Activated B cell treated with CpG ODN at 0.5 μM for 24 hours (primary cell): ENCODE measurements at regions not wholly inside any gene's neighbourhood (a gene's known extent, or its start where the extent isn't known, plus 50 kb on each side); places are given as distances from the start of the nearest gene placed in this dataset.

Experiments
- ATAC-seq: fragments of 200-7000 bp; cut with Tn5 transposase; one replicate; pipeline ENCODE4 v1.10.0; 2021; ENCODE audit warnings: low read depth, mild to moderate bottlenecking, moderate library complexity
- CTCF ChIA-PET: fragments of 350-600 bp; sonication (Branson Sonifier 250); formaldehyde crosslinking; loops from one replicate; lab custom pipeline; 2021; ENCODE audit warnings: antibody characterized with exemption; lab: Charles Lee
- POLR2A ChIA-PET: fragments of 350-600 bp; sonication (Branson Sonifier 250); formaldehyde crosslinking; loops from one replicate; lab custom pipeline; 2021; ENCODE audit warnings: antibody characterized with exemption; lab: Charles Lee
- DNase-seq: peaks from one replicate; pipeline ENCODE4 v3.0.0; 2022
- H3K27ac Mint-ChIP-seq: one replicate; pipeline ENCODE4 v1.8.0; 2020; ENCODE audit warnings: mixed read lengths
- H3K27me3 Mint-ChIP-seq: one replicate; pipeline ENCODE4 v1.8.0; 2021; ENCODE audit warnings: mixed read lengths
- H3K36me3 Mint-ChIP-seq: one replicate; pipeline ENCODE4 v1.8.0; 2021; ENCODE audit warnings: low read depth, mixed read lengths
- H3K4me1 Mint-ChIP-seq: one replicate; pipeline ENCODE4 v1.8.0; 2021; ENCODE audit warnings: mixed read lengths
- H3K4me3 Mint-ChIP-seq: one replicate; pipeline ENCODE4 v1.8.0; 2020; ENCODE audit warnings: mild to moderate bottlenecking, mixed read lengths
- H3K9me3 Mint-ChIP-seq: one replicate; pipeline ENCODE4 v1.8.0; 2020; ENCODE audit warnings: mixed read lengths
- CTCF ChIP-seq: fragments of 200-600 bp; IDR thresholded peaks from one replicate; pipeline ENCODE4 v1.8.0; 2022; ENCODE audit warnings: antibody characterized with exemption, mild to moderate bottlenecking
- intact Hi-C: fragments of 100-400 bp; cut with micrococcal nuclease; formaldehyde crosslinking; loops from one replicate; pipeline ENCODE4 v1.15.1; 2024

DNA sequence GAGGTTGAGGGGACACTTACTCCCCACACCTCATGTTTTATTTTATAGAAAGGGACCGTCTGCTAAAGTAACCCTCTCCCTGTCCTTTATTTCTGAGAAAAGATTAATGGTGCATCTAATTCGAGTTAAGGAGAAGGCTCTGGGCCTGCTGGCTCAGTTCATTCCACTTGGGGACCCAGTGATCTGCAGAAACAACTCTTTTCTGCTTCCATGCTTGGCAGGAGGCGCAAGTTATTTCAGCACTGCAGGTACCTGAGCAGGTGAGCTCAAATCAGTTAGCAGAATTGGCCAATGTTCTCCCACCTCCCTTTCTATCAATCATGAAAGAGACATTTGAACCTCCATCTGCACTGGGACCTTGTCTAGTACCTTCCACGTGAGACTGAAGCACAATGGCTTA is 396.1 kb downstream of the SFMBT2 start:
- ChIA-PET POLR2A (no interaction called here), CTCF (no interaction called here)
- intact Hi-C loops: no loop called here
- no peak for DNase-seq
- Mint-ChIP-seq H3K36me3 (no peaks in the 10 kb centered on the region), H3K27me3 (peaks cover 2% of the 10 kb centered on the region), H3K27ac (no peak overlapping the region), H3K4me1 (no peaks in the 10 kb centered on the region), H3K9me3 (peaks cover 8% of the 10 kb centered on the region), H3K4me3 (no peak overlapping the region)
- no peak for TF ChIP-seq CTCF
- no peak for ATAC-seq

GRCh38 chr10:7011994-7012393 is 398.8 kb downstream of the SFMBT2 start:
- no peaks in the 10 kb centered on the region for H3K4me1 Mint-ChIP-seq
- CTCF ChIA-PET: no interaction called here
- no peaks in the 10 kb centered on the region for H3K36me3 Mint-ChIP-seq
- peaks cover 2% of the 10 kb centered on the region for H3K27me3 Mint-ChIP-seq
- peaks cover 2% of the 10 kb centered on the region for H3K9me3 Mint-ChIP-seq
- no peak for DNase-seq
- POLR2A ChIA-PET: no interaction called here
- no peak for ATAC-seq
- TF ChIP-seq CTCF: no peak
- no peak overlapping the region for H3K4me3 Mint-ChIP-seq
- intact Hi-C loops: no loop called here
- no peak overlapping the region for H3K27ac Mint-ChIP-seq

DNA sequence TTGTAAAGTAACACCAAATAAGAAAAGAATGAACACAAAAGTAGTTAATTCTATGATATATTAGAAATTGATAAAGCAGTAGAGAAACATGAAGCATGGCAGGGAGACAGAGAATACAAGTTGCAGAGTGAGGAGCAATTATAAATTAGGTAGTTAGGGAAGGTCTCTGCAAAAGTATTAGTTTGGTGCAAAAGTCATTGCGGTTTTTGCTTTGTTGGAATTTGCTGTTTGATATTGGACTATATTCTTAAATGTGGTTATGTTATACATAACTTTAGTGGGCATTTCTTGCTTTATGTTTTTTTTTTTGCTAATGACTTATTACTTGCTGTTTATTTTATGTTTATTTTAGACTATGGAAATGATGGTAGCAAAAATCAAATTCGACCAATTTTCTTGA is 402.2 kb downstream of the SFMBT2 start:
- POLR2A ChIA-PET: no interaction called here
- Mint-ChIP-seq H3K27me3 (no peaks in the 10 kb centered on the region), H3K4me3 (no peak overlapping the region), H3K4me1 (no peaks in the 10 kb centered on the region), H3K9me3 (peaks cover 2% of the 10 kb centered on the region), H3K36me3 (no peaks in the 10 kb centered on the region), H3K27ac (no peak overlapping the region)
- intact Hi-C loops: no loop called here
- ATAC-seq (no peak), DNase-seq (no peak)
- CTCF ChIA-PET: no interaction called here
- TF ChIP-seq CTCF: no peak

DNA sequence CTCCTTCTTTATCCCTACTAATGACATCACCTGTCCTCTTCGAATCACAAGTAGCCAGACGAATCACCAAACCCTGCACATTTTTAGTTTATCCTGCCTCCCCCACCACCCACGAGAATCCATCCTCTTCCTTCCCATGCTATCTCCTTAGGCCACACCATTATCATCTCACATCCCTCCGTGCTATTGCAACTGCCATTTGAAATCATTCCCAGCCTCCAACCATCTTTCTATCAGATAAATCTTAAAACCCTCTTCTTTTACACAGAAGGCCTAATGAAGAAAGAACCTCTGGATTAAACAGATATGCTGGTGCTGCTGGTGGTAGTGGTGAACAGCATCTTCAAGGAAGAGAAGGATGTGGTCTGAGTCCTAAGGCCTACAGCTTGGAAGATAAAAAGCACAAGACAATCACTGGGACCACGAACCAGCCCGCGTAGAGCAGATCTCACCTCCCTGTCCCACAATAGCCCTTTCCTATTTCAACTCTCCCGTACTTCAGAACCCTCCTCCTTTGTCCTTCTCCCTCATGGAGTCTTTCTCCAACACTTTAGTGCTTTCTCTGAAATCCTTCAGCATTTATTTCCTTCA is 403.1 kb downstream of the SFMBT2 start:
- intact Hi-C loops: no loop called here
- peaks cover 2% of the 10 kb centered on the region for H3K9me3 Mint-ChIP-seq
- H3K36me3 Mint-ChIP-seq: no peaks in the 10 kb centered on the region
- no peaks in the 10 kb centered on the region for H3K4me1 Mint-ChIP-seq
- no peaks in the 10 kb centered on the region for H3K27me3 Mint-ChIP-seq
- ChIA-PET POLR2A (no interaction called here), CTCF (no interaction called here)
- DNase-seq (no peak), ATAC-seq (no peak)
- TF ChIP-seq CTCF: no peak
- no peak overlapping the region for H3K27ac Mint-ChIP-seq
- H3K4me3 Mint-ChIP-seq: no peak overlapping the region

GRCh38 chr10:7006566-7006965 is 404.3 kb downstream of the SFMBT2 start:
- Mint-ChIP-seq H3K27me3 (peaks cover 4% of the 10 kb centered on the region), H3K9me3 (peaks cover 2% of the 10 kb centered on the region), H3K27ac (no peak overlapping the region), H3K4me1 (no peaks in the 10 kb centered on the region), H3K36me3 (no peaks in the 10 kb centered on the region), H3K4me3 (no peak overlapping the region)
- ChIA-PET POLR2A (no interaction called here), CTCF (no interaction called here)
- DNase-seq (no peak), ATAC-seq (no peak)
- no peak for TF ChIP-seq CTCF
- intact Hi-C loops: no loop called here
